Mucosa of descending colon (tissue), 3 donors: ENCODE measurements at regions not wholly inside any gene's neighbourhood (a gene's known extent, or its start where the extent isn't known, plus 50 kb on each side); places are given as distances from the start of the nearest gene placed in this dataset.

ENCODE experiments used
- ATAC-seq: fragments of 200-7000 bp; cut with Tn5 transposase; one replicate; pipeline ENCODE4 v1.9.1; 2020; ENCODE audit warnings: mild to moderate bottlenecking, moderate library complexity
- DNase-seq, 3 donors: peaks; one replicate each; pipeline ENCODE4 v3.0.0-alpha.2; 2020
- H3K36me3 ChIP-seq: fragments of 200-600 bp; one replicate; pipeline ENCODE4 v1.8.0; 2021; ENCODE audit warnings: low read depth, mild to moderate bottlenecking
- H3K4me1 ChIP-seq: fragments of 200-600 bp; one replicate; pipeline ENCODE4 v1.8.0; 2021; ENCODE audit warnings: low read depth, mild to moderate bottlenecking
- H3K4me3 ChIP-seq: fragments of 200-600 bp; one replicate; pipeline ENCODE4 v1.8.0; 2021; ENCODE audit warnings: mild to moderate bottlenecking
- H3K9me3 ChIP-seq: fragments of 200-600 bp; one replicate; pipeline ENCODE4 v1.8.0; 2021; ENCODE audit warnings: mild to moderate bottlenecking
- CTCF ChIP-seq: fragments of 200-600 bp; IDR thresholded peaks from one replicate; pipeline ENCODE4 v1.8.0; 2022; ENCODE audit warnings: antibody characterized with exemption, mild to moderate bottlenecking
- intact Hi-C, 2 donors: fragments of 100-400 bp; cut with DNase I in 1 of 2; cut with micrococcal nuclease in 1 of 2; formaldehyde crosslinking; loops; one replicate each; pipeline versions ENCODE4 v1.11.0 to v1.11.1; 2022; cut with DNase I, micrococcal nuclease
- donor health status: DM: no; HTN: no; CAD: no; lungs with moderate emphysema.
- donor health status: DM: no; HTN: no; CAD: no.
- donor health status: DM: no; HTN: yes; CAD: no.

GRCh38 chr4:106583567-106583966 lies 215.0 kb upstream of the GIMD1 start:
- intact Hi-C loops: no loop called here
- Histone ChIP-seq H3K9me3 (no peaks in the 10 kb centered on the region), H3K36me3 (no peaks in the 10 kb centered on the region), H3K4me1 (peaks cover 6% of the 10 kb centered on the region), H3K4me3 (no peak overlapping the region)
- no peak for TF ChIP-seq CTCF
- no peak for DNase-seq
- ATAC-seq: peak; percentile 96

GRCh38 chr4:106583108-106583507 lies 214.5 kb upstream of the GIMD1 start:
- Histone ChIP-seq H3K9me3 (no peaks in the 10 kb centered on the region), H3K36me3 (no peaks in the 10 kb centered on the region), H3K4me1 (peaks cover 6% of the 10 kb centered on the region), H3K4me3 (no peak overlapping the region)
- intact Hi-C loops: no loop called here
- DNase-seq (no peak), ATAC-seq (peak; percentile 61)
- TF ChIP-seq CTCF: no peak

GRCh38 chr4:106582103-106582502 lies 213.5 kb upstream of the GIMD1 start:
- peaks cover 6% of the 10 kb centered on the region for H3K4me1 ChIP-seq
- no peak overlapping the region for H3K4me3 ChIP-seq
- intact Hi-C loops: no loop called here
- no peaks in the 10 kb centered on the region for H3K9me3 ChIP-seq
- no peak for DNase-seq
- H3K36me3 ChIP-seq: no peaks in the 10 kb centered on the region
- ATAC-seq: no peak
- TF ChIP-seq CTCF: no peak

- Histone ChIP-seq H3K36me3 (no peaks in the 10 kb centered on the region), H3K9me3 (no peaks in the 10 kb centered on the region), H3K4me1 (peaks cover 5% of the 10 kb centered on the region), H3K4me3 (no peak overlapping the region)
- ATAC-seq (no peak), DNase-seq (no peak)
- TF ChIP-seq CTCF: no peak
- intact Hi-C loops: no loop called here
Measured at GRCh38 chr4:106579236-106579635, 210.7 kb upstream of the GIMD1 start.

- TF ChIP-seq CTCF: no peak
- Histone ChIP-seq H3K9me3 (no peaks in the 10 kb centered on the region), H3K36me3 (no peaks in the 10 kb centered on the region), H3K4me1 (no peaks in the 10 kb centered on the region), H3K4me3 (no peak overlapping the region)
- intact Hi-C loops: no loop called here
- ATAC-seq (no peak), DNase-seq (no peak)
Measured at GRCh38 chr4:106569146-106570031, 200.8 kb upstream of the GIMD1 start.
